ENCODE measurements at regions not wholly inside any gene's neighbourhood (a gene's known extent, or its start where the extent isn't known, plus 50 kb on each side); places are given as distances from the start of the nearest gene placed in this dataset.

- Histone ChIP-seq H3K27me3 (ENCODE audit: control insufficient read depth in 1 of 2, insufficient read depth in 2 of 2, low read length in 2 of 2) (no peaks in the 10 kb centered on the region), H3K4me3 (ENCODE audit: low read length) (no peak overlapping the region), H3K27ac (ENCODE audit: low read depth in 1 of 2, low read length in 2 of 2) (no peak overlapping the region), H3K9me3 (ENCODE audit: control insufficient read depth in 1 of 2, insufficient read depth in 1 of 2, low read length in 2 of 2) (peaks cover 0 to 3% of the 10 kb centered on the region in 2 experiments), H3K4me1 (ENCODE audit: insufficient read depth, low read length) (no peaks in the 10 kb centered on the region), H3K36me3 (ENCODE audit: insufficient read depth, low read length) (no peaks in the 10 kb centered on the region)
- H3K27ac Mint-ChIP-seq, result no peak overlapping the region
- no peaks in the 10 kb centered on the region for H3K9me3 Mint-ChIP-seq
- CTCF ChIA-PET, result no interaction called here
- no peaks in the 10 kb centered on the region for H3K27me3 Mint-ChIP-seq
- TF ChIP-seq CTCF (IDR thresholded peaks at IDR 0.05), result no peak
- POLR2A ChIA-PET, result no interaction called here
- no peaks in the 10 kb centered on the region for H3K4me1 Mint-ChIP-seq (ENCODE audit: low read depth)
- H3K4me3 Mint-ChIP-seq, result no peak overlapping the region
- ATAC-seq (ENCODE audit: poor library complexity) (no peak), DNase-seq (no peak)
- no peaks in the 10 kb centered on the region for H3K36me3 Mint-ChIP-seq (ENCODE audit: low read depth)
- intact Hi-C loops (cut with DNase I, micrococcal nuclease), result no loop called here
Measured at GRCh38 chr4:100246697-100247096, 56.4 kb upstream of the DDIT4L start.

GRCh38 chr4:100244347-100244746 lies 54.1 kb upstream of the DDIT4L start:
- peaks cover 0 to 3% of the 10 kb centered on the region in 2 experiments for H3K9me3 ChIP-seq (ENCODE audit: control insufficient read depth in 1 of 2, insufficient read depth in 1 of 2, low read length in 2 of 2)
- Mint-ChIP-seq H3K27me3 (peaks cover 6% of the 10 kb centered on the region), H3K4me1 (ENCODE audit: low read depth) (no peaks in the 10 kb centered on the region), H3K36me3 (ENCODE audit: low read depth) (no peaks in the 10 kb centered on the region), H3K27ac (no peak overlapping the region), H3K4me3 (no peak overlapping the region), H3K9me3 (no peaks in the 10 kb centered on the region)
- H3K4me3 ChIP-seq (ENCODE audit: low read length), result no peak overlapping the region
- no peak overlapping the region for H3K27ac ChIP-seq (ENCODE audit: low read depth in 1 of 2, low read length in 2 of 2)
- H3K27me3 ChIP-seq (ENCODE audit: control insufficient read depth in 1 of 2, insufficient read depth in 2 of 2, low read length in 2 of 2), result no peaks in the 10 kb centered on the region
- no peaks in the 10 kb centered on the region for H3K36me3 ChIP-seq (ENCODE audit: insufficient read depth, low read length)
- no peak for TF ChIP-seq CTCF (IDR thresholded peaks at IDR 0.05)
- intact Hi-C loops (cut with DNase I, micrococcal nuclease), result no loop called here
- POLR2A ChIA-PET, result no interaction called here
- CTCF ChIA-PET, result no interaction called here
- ATAC-seq (ENCODE audit: poor library complexity), result no peak
- no peaks in the 10 kb centered on the region for H3K4me1 ChIP-seq (ENCODE audit: insufficient read depth, low read length)
- DNase-seq, result no peak

All from CD4-positive, alpha-beta T cell (primary cell).